ENCODE measurements at regions not wholly inside any gene's neighbourhood (a gene's known extent, or its start where the extent isn't known, plus 50 kb on each side); places are given as distances from the start of the nearest gene placed in this dataset.
"Not testable (repeated sequence)": the region's sequence is repeated elsewhere in the genome, so short reads cannot be mapped to it uniquely, and the experiment has no call there.

DNA sequence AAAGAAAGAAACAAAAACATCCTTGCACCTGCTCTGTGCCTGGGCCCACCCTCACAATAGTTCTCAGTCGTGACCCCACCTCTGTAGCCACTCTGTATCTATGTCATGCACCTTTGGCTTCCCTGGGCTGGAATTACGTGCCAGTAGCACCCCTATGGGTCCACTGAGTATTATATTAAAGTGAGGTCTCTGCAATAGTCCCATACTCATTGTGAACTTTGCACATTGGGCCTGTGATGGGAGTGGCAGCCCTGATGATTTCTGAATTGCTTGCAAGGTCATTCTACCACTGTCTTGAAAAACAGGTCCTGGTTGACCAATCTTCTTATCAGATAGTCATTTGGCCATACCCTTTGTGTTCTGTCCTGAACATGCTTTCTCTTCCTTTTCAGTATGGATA lies 1012.1 kb downstream of the RAB28 start:
- no peak for DNase-seq

DNA sequence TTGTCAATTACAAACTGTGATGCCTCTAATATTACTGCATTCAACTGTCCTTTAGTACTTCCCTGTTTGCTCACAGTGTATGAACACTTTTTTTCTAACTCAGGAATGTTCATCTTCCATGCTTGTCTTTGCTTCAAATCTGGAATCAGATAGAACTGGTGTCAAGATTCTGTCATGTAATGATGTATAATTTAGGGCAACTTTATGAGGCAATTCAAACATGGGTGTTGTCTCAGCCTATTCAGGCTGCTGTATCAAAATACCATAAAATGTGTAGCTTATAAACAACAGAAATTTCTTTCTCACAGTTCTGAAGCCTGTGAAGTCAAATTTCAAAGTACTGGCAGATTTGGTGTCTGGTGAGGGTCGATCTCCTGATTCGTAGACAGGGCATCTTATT lies 1012.9 kb downstream of the RAB28 start:
- DNase-seq, result no peak

DNA sequence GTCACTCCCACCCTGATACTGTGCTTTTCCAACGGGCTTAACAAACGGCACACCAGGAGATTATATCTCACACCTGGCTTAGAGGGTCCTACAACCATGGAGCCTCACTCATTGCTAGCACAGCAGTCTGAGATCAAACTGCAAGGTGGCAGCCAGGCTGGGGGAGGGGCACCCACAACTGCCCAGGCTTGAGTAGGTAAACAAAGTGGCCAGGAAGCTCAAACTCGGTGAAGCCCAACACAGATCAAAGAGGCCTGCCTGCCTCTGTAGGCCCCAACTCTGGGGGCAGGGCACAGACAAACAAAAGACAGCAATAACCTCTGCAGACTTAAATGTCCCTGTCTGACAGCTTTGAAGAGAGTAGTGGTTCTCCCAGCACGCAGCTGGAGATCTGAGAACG lies 1022.6 kb downstream of the RAB28 start:
- DNase-seq, result not testable (repeated sequence)

DNA sequence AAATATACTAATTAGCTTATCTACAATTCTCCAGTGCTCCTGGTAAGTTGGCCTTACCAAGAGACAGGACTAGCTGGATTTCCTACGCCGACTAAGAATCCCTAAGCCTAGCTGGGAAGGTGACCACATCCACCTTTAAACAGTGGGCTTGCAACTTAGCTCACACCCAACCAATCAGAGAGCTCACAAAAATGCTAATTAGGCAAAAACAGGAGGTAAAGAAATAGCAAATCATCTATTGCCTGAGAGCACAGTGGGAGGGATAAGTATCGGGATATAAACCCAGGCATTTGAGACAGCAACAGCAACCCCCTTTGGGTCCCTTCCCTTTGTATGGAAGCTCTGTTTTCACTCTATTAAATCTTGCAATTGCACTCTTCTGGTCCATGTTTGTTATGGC lies 1025.0 kb downstream of the RAB28 start:
- no peak for DNase-seq

DNA sequence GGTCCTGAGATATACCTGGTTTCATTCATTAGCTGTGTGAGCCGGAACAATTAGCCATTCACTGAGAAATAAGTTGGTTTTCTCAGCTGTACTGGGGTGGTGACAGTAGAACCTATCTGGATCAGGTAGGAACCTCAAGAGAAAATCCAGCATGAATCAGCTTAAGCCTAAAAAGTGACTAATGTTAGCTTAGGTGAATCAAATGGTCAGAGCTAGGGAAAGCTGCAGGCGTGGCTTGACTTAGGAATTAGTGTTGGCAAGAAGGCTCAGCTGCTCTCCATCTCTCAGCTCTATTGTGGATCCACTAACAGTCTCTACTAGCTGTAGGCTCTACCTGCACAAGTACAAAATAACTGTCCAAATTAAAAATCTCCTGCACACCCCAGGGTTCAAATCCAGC lies 1025.5 kb downstream of the RAB28 start:
- no peak for DNase-seq

DNA sequence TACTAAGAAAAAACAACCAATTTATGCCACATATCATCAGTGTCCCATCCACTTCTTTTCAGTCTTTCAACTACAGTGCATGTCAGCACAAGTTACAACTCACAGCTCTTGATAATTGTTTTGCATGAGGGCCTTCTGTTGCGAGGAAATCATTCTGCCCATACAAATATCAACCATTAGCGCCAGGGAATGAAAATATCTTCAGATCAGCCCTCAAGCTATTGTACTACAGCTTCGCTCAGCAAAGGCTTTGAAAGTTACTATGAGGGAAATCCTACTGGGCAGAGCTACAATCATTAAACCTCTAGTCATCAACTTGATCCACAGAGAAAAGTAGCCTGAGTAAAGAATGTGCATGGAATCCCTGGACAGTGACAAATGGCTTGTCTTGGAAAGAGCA lies 1023.6 kb upstream of the HS3ST1 start:
- DNase-seq, result no peak

DNA sequence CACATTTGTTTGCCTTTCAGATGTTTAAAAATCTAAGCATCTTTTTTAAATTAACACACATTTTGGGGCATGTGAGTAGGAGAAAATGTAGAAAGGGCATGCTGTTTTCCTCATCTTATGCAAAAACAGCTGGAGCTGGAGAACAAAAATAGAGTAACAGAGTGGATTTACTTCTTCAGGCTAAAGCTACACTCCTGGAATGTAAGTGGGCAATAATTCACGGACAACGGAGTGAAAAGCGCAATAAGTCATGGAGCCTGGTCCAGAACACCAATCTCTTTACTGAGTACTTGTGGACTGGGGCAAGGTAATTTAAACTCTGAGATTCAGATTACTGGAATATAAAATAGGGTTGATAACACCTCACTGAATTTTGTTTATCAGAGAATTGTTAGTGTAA lies 1018.8 kb upstream of the HS3ST1 start:
- no peak for DNase-seq

DNA sequence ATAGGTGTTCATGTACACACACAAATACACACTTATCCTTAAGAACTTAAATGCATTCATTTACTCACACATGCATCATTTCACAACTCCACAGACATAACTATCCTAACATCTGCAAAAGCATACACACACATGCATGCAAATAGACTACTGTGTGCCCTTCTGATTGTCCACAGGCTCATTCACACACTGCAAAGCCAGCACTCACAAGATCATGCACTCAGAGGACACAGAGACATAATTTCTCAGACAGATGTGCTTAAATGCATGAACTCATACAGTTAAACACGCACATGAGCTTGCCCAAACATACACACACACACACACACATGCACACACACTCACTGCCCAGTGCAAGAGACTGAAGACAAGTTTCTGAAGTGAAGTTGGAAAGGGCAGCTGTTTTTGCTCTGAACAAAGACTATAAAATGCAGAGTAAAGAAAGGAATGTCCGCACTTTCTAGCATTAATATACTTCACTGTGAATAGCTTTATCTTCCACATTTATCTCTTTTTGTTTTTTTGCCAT lies 1018.0 kb upstream of the HS3ST1 start:
- DNase-seq, result no peak

DNA sequence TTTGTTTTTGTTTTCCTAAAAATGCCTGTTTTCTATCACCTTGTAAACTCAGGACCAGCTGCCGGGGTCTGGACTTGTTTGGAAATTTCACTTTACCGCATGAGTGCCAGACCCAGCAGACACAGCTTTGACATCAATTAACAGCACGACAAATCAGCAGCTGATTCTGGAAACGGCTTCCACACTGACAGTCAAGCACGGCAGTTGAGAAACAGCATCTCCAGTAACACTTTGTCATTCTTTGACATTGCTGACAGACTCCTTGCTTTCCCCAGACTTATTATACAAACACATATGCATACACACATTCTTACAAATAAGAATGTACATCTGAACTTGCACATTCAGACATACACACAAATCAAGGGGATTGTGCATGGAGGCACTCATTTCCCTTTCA lies 1017.6 kb upstream of the HS3ST1 start:
- no peak for DNase-seq

DNA sequence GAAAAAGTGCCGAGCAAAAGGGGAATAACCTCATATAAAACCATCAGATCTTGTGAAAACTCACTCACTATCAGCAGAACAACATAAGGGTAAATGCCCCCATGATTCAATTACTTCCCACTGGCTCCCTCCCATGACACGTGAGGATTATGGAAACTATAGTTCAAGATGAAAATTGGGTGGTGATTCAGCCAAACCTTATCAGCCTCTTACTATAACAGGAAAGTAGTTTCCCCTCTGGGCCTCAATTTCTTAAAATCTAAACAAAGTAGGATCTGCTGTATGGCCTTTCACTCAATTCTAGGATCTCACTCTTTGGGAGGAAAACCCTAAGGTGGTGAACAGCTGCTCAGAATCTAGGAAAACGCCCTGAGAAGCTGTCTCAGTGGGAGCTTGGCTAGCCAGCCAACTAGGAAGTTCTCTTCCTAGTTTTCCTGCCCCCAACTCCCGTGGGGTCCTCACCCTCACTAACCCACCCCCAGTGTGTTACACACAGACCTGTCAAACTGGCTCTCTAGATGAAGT lies 1017.1 kb upstream of the HS3ST1 start:
- DNase-seq, result no peak

DNA sequence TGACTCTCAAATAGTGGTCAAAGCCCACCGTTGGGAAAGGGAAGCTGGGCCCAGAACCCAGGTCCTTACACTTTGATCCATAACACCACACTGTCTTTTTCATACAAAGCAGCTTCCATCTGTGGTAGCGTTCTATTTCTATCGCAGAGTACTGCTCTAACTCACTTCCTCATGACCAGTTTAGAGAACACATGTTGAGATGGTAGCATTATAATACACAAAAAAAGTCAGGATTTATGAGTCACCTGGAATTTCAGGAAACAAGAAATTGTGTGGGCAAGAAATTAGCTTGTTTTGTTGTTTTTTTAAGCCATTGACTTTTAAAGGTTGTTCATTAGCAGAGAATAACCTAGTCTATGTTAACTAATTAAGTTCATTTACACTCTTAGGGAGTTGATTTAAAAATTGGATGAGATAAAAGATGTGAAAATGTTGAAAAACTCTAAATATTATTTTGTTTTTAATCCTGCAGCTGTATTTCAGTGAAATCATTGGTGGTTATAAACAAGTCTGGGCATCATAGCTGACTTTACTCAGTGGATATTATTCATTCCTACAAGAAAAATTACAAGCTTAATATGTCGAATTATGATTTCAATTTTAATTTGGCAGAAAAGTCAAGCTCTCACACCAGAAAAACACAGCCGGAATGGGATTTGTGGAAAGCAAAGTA lies 1011.1 kb upstream of the HS3ST1 start:
- no peak for DNase-seq

DNA sequence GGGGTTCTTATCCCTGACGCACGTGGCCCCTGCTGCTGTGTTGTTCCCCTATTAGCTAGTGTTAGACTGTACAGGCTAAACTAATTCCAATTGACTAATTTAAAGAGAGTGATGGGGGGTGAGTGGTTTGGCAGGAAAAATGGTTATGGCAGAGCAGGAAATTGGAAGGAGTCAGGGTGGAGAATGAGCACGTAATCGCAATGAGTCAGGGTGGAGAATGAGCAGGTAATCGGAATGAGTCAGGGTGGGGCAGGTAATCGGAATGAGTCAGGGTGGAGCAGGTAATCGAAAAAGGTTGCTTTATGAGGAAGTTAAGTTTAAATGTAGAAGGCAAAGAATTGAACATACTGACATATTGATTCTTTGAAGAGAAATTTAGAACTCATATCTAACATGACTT lies 1002.6 kb upstream of the HS3ST1 start:
- DNase-seq, result not testable (repeated sequence)

DNA sequence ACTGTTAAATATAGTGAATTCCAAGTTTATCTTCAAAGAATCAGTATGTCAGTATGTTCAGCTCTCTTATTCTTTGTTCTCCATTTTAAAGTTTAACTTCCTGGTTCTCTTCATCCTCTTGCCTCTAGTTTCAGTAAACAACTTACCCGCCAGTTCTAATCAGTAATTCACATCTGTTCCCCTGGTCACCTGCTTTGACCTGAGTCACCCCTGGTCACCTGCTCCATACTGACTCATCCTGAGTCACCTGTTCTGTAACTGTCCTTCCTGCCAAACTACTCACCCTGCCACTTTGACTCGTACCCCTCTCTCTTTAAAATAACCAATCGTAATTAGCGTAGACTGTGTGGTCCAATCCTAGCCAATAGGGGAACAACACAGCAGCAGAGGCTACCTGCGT lies 992.7 kb upstream of the HS3ST1 start:
- DNase-seq, result no peak

DNA sequence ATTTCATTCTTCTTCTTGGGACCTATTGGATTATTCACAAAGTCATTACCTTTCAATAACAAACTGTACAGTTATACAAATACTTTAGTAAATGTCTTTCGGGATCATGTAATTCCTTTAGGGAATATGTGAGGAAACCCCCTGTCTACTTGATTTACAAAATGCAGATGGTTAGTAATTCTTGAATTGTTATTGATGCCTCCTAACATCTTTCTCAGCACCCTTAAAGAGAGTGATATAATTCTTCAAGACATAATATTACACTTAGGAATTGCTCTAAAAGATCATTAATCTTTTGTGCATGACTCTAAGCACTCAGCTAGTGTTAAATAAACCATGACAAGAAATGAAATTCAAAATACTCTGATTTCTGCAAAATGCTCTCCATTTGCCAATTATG lies 988.1 kb upstream of the HS3ST1 start:
- no peak for DNase-seq

DNA sequence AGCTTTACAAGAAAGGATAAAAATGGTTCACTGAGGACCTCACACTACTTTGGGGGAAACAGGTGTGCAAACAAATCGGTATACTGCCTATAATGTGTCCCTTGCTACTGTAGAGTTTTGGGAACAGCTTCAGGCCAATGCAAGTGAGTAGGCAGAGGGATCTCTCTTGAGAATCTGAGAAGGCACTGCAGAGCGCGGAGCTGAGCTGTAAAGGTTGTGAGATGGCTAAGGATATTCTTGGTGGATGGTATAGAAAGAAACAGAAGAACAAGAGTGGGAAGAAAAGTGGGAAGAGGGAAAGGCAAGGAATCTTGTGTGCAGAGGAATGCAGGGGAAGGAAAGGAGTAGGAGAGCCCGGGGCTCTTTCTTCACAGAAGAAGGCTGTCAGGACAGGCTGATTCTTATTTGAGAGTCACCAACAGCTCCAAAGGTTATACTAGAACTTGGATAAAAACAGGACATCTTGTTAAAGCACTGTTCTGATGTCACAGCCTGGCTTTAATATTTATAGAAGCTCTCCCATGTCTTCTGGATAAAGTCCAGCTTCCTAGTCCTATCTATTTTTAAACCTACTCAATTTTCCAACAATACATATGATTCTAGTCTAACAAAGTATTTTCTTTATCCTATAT lies 985.6 kb upstream of the HS3ST1 start:
- DNase-seq, result no peak

DNA sequence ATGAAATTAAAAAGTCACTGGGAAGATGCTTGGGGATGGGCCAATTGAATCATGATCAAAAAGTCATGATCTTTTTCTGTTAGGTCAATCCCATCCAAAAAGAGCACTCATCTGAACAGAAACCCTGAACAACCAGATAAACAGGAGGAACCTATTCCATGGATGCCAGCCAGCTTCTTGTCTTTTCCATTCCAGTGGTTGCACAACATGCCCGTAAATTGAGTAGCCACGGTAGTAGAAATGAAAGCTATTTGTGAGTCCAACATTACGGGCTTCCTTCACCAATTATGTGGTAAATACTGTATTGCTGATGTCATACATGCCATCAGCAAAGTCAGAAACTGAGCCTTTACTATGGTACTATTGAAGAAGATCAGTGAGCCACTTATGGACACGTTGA lies 982.4 kb upstream of the HS3ST1 start:
- DNase-seq, result no peak

DNA sequence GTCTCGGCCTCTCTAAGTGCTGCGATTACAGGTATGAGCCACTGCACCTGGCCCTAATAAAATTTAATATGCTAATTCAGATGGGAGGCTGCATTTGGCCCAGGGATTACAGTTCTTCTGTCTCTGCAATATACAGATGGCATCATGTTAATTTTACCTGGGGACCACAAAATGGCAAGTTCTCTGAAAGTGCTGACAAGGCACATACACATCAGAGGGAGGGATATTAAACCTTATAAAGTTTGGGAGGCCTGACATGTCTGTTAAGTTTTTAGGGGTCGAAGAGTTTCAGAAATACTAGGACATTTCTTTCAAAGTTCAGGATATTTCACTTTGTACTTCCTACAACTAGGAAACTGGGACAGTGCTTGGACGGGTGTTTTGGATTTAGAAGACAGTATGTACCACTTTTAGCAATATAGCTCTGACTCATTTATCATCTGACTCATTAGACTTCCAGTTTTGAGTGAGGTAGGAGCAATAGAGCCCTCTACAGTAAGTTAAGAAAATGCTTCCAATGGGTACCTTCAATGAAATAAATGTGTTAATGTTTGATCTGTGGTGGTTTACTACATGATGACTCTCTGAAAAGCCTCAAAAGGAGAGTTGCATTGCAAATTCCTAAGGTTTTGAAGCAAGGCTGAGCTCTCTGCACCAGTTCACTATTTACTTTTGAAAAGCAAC lies 981.0 kb upstream of the HS3ST1 start:
- DNase-seq, result no peak

DNA sequence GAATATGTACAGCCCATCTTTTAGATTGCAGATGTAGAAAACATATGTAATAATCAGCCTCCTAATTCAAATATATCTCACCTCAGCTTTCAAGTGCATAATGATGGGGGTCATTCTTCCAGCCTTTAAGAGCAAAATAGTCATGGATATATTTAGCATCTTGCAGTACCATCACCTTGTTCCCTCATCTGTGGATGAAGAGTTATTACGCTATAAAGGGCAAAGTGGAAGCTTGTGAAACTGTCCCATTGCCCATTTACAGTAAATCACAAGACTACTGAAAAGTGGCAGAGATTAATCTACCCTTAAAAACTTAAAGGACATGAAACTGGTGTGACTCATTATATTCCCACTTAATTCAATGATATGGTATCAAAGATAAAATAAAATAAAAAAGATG lies 979.7 kb upstream of the HS3ST1 start:
- no peak for DNase-seq

DNA sequence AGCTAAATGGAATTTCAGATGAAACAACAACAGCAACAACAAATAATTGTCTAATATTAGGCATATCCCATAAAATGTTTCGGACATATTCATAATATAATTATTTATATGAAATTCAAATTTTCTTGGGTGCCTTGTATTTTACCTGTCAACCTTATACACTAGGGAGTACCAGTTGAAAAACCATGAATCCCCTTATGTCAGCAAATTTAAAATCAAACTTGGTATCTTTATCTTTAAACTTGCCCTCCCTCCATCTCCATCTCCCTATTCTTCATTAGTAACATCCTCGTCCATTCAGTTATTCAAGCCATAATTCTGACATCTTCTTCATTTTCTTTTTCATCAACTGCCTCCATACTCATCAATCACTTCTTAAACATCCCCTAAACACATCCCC lies 974.5 kb upstream of the HS3ST1 start:
- DNase-seq, result no peak

DNA sequence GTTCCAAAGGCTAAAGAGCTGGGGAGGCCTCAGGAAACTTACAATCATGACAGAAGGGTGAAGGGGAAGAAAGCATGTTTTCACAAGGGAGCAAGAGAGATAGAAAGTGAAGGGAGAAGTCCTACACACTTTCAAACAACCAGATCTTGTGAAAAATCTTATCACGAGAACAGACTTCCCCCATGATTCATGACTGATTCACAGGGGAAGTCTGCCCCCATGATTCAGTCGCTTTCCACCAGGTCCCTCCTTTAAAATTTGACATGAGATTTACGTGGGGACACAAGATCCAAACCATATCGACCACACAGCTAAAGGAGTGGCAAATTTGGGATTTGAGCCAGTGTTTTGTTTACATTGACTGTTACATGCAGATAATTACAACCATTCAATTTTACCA lies 971.1 kb upstream of the HS3ST1 start:
- no peak for DNase-seq

DNA sequence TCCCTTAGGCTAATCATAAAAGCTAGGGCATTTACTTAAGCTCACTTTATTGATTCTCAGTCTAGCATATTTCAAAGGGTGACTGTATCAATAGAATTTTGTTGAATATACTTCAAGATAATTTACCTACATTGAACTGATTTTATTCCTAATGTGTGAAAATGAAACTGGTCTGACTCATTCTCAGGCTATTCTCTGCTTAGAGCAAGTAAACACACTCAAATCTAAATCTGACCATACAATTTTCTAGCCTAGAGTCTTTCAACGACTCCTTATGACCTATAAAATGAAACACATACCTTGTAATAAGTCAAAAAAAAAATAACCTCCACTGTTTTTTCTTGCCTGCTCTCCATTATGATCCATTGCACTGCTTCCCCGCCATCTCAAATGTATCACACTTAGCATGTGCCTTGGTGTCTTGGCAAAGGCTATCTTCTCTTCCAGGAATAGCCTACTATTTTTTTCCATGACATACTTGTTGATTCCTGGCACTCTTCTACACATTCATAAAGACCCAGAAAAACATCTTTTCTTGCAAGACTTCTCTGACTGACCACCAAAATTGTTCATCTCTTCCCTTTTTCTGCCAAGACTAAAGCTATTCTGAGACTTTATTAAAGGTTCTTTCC lies 965.1 kb upstream of the HS3ST1 start:
- DNase-seq, result no peak

DNA sequence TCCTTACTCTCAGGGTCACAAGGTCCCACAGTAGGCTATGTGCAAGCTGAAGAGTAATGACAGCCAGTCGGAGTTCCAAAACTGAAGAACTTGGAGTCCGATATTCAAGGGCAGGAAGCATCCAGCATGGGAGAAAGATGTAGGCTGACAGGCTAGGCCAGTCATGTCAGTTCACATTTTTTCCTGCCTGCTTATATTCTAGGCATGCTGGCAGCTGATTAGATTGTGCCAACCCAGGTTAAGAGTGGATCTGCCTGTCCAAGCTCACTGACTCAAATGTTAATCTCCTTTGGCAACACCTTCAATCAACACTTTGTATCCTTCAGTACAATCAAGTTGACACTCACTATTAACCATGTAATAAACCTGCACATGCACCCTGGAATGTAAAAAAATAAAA lies 960.9 kb upstream of the HS3ST1 start:
- no peak for DNase-seq

Measured in hypothalamus (tissue), 51 donors.